GM12872 (cell line): ENCODE measurements at regions not wholly inside any gene's neighbourhood (a gene's known extent, or its start where the extent isn't known, plus 50 kb on each side); places are given as distances from the start of the nearest gene placed in this dataset.

Experiments used
- TF ChIP-seq, protein P1 (sequence below): IDR thresholded peaks from 3 replicates; pipeline ENCODE4 v1.5.1; 2011; ENCODE audit warnings: low read depth, mild to moderate bottlenecking, low read length, moderate library complexity; ENCODE audit not compliant: insufficient read depth

- TF ChIP-seq, protein P1, sequence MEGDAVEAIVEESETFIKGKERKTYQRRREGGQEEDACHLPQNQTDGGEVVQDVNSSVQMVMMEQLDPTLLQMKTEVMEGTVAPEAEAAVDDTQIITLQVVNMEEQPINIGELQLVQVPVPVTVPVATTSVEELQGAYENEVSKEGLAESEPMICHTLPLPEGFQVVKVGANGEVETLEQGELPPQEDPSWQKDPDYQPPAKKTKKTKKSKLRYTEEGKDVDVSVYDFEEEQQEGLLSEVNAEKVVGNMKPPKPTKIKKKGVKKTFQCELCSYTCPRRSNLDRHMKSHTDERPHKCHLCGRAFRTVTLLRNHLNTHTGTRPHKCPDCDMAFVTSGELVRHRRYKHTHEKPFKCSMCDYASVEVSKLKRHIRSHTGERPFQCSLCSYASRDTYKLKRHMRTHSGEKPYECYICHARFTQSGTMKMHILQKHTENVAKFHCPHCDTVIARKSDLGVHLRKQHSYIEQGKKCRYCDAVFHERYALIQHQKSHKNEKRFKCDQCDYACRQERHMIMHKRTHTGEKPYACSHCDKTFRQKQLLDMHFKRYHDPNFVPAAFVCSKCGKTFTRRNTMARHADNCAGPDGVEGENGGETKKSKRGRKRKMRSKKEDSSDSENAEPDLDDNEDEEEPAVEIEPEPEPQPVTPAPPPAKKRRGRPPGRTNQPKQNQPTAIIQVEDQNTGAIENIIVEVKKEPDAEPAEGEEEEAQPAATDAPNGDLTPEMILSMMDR = no peak
Observed at GRCh38 chrX:16067886-16068515, 55.4 kb upstream of the GRPR start.

DNA sequence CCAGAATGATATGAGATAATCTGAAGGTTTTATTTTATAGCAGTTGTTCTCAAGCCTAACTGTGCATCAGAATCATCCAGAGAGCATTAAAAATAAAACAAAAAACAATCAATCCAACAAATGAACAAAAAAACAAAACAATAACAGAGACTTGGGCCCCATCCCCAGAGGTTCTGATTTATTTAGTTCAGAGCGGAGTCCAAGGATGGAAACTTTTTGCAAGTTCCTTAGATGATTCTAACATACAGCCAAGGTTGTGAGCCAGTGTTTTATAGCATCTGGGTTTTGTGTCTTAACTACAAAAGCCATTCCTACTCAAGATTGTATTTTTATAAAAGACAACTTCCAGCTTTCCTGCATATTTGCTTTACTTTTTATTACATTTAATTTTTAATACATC is 59.4 kb upstream of the GRPR start:
- TF ChIP-seq, protein P1 = no peak

- TF ChIP-seq, protein P1 = no peak
Observed at GRCh38 chrX:16063141-16063540, 60.2 kb upstream of the GRPR start.

- TF ChIP-seq, protein P1 = no peak
Observed at GRCh38 chrX:16061296-16061695, 62.1 kb upstream of the GRPR start.

DNA sequence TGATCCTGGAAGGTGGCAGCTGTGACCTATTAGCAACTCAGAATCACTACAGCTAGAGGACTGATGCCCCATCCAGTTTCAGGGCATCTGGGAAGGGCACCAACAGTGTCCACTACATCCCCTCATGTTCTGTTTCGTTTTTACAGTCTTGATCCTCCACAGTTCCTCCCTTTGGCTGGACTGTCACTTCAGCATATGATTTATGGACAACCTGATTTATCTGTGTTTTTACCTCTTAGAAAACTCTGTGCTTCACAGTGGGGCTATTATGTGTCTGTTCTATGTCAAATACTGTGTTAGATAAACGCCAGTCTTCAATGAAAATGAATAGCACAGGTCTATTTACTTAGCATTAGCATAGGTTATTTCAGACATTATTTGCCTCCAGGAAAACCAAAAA is 63.1 kb upstream of the GRPR start:
- TF ChIP-seq, protein P1 = no peak

- TF ChIP-seq, protein P1 = no peak
Observed at GRCh38 chrX:16042980-16043379, 80.4 kb upstream of the GRPR start.

DNA sequence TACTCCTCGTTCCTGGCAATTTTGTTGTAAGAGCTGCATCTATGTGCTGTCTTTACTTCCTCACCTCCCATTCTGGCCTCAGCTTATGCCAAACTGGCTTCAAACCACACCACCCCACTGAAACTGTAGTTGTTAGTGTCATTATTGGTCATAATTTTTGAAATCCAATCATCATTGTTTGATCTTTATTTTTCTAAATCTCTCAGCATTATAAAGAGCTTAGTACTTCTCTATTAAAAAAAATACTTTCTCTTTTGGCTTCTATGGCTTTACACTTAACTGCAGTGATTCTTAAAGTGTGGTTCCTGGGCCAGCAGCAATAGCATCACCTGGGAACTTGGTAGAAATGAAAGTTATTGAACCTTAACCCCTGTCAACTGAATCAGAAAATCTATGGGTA is 83.5 kb upstream of the GRPR start:
- TF ChIP-seq, protein P1 = no peak
